Panc1 (cell line): ENCODE measurements at regions not wholly inside any gene's neighbourhood (a gene's known extent, or its start where the extent isn't known, plus 50 kb on each side); places are given as distances from the start of the nearest gene placed in this dataset.

Source experiments
- ATAC-seq: fragments of 200-7000 bp; cut with Tn5 transposase; 2 replicates; pipeline ENCODE4 v1.9.1; 2020; ENCODE audit warnings: mild to moderate bottlenecking, moderate library complexity
- BruUV-seq: library from RNA; stranded (reverse); fragments of 400-500 nt; replicated peaks from 2 replicates; lab custom pipeline; 2021; lab: Mats Ljungman, UMichigan
- CTCF ChIA-PET: fragments of 300-600 bp; sonication (Branson Sonifier 250); formaldehyde crosslinking; loops from one replicate; lab custom pipeline; 2022; ENCODE audit warnings: antibody characterized with exemption; lab: Charles Lee
- POLR2A ChIA-PET: fragments of 300-600 bp; sonication (Branson Sonifier 250); formaldehyde crosslinking; loops from one replicate; lab custom pipeline; 2022; ENCODE audit warnings: antibody characterized with exemption; lab: Charles Lee
- DNase-seq: peaks from one replicate; pipeline ENCODE4 v3.0.0-alpha.2; 2010; ENCODE audit warnings: low read depth, low spot score
- H3K27ac ChIP-seq: 2 replicates; pipeline ENCODE4 v1.5.1; 2011; ENCODE audit warnings: mild to moderate bottlenecking, low read length, inconsistent platforms
- H3K27me3 ChIP-seq: fragments of 200-500 bp; sonication (Bioruptor generic); 2 replicates; pipeline ENCODE4 v1.6.0; 2014; ENCODE audit warnings: low read length, inconsistent platforms; ENCODE audit not compliant: control insufficient read depth, insufficient read depth
- H3K36me3 ChIP-seq: fragments of 200-500 bp; sonication (Bioruptor generic); 2 replicates; pipeline ENCODE4 v1.5.1; 2014; ENCODE audit warnings: inconsistent platforms, mild to moderate bottlenecking, low read length, moderate library complexity; ENCODE audit not compliant: control insufficient read depth, insufficient read depth
- H3K4me1 ChIP-seq: 2 replicates; pipeline ENCODE4 v1.5.1; 2011; ENCODE audit warnings: inconsistent platforms, mild to moderate bottlenecking, low read length, moderate library complexity; ENCODE audit not compliant: control insufficient read depth, insufficient read depth
- H3K4me3 ChIP-seq, 2 experiments: 2 replicates each; pipeline ENCODE4 v1.5.1; 2011 to 2012; ENCODE audit warnings: low read depth in 2 of 2, low read length in 2 of 2, mild to moderate bottlenecking in 2 of 2, inconsistent platforms in 1 of 2, moderate library complexity in 1 of 2
- H3K9me3 ChIP-seq: fragments of 200-500 bp; sonication (Bioruptor generic); 2 replicates; pipeline ENCODE4 v1.5.1; 2014; ENCODE audit warnings: low read depth, mild to moderate bottlenecking, inconsistent platforms, low read length, moderate library complexity; ENCODE audit not compliant: control insufficient read depth, insufficient read depth
- CTCF ChIP-seq: fragments of 450-650 bp; IDR thresholded peaks from 2 replicates; pipeline ENCODE4 v1.5.1; 2017; ENCODE audit warnings: mild to moderate bottlenecking
- POLR2AphosphoS5 ChIP-seq: IDR thresholded peaks from 2 replicates; pipeline ENCODE4 v1.6.1; 2012; ENCODE audit warnings: mild to moderate bottlenecking, low read depth, low read length, moderate library complexity
- REST ChIP-seq, 2 experiments: IDR thresholded peaks; 2 replicates each; pipeline ENCODE4 v1.6.1; 2011 to 2012; ENCODE audit warnings: low read depth in 2 of 2, control low read depth in 1 of 2, low read length in 1 of 2, mild to moderate bottlenecking in 1 of 2, moderate library complexity in 1 of 2; ENCODE audit not compliant: insufficient read depth in 1 of 2
- SIN3A ChIP-seq: IDR thresholded peaks from 2 replicates; pipeline ENCODE4 v1.6.1; 2012; ENCODE audit warnings: low read depth, mild to moderate bottlenecking, low read length, moderate library complexity, borderline replicate concordance; ENCODE audit not compliant: insufficient read depth
- TCF7L2 ChIP-seq: IDR thresholded peaks from 2 replicates; pipeline ENCODE4 v1.6.1; 2011; ENCODE audit warnings: mild to moderate bottlenecking, low read depth, low read length, inconsistent platforms
- in situ Hi-C: cut with HindIII; loops from 2 replicates; pipeline ENCODE4 v1.10.0; 2016; ENCODE audit warnings: low sequenced_read_pairs, low pct_unique_long_range_greater_than_20kb
- intact Hi-C: fragments of 100-400 bp; cut with micrococcal nuclease; formaldehyde crosslinking; loops from one replicate; pipeline ENCODE4 v1.10.0; 2022; ENCODE audit not compliant: unreplicated experiment

GRCh38 chr12:85509857-85510256 is 229.8 kb downstream of the ALX1 start:
- Histone ChIP-seq H3K27me3 (no peaks in the 10 kb centered on the region), H3K4me3 (no peak overlapping the region), H3K27ac (no peak overlapping the region), H3K4me1 (no peaks in the 10 kb centered on the region), H3K9me3 (no peaks in the 10 kb centered on the region), H3K36me3 (no peaks in the 10 kb centered on the region)
- no peak for TF ChIP-seq CTCF
- TF ChIP-seq SIN3A = no peak
- TF ChIP-seq POLR2AphosphoS5 = no peak
- TF ChIP-seq REST (IDR thresholded peaks at IDR 0.05; ENCODE audit: insufficient read depth in 1 of 2, low read depth in 2 of 2, low read length in 1 of 2) = no peak
- no peak for TF ChIP-seq TCF7L2
- in situ Hi-C loops (no loop called here), intact Hi-C loops (no loop called here)
- ChIA-PET CTCF (no interaction called here), POLR2A (no interaction called here)
- no TSS peak for BruUV-seq
- DNase-seq (no peak), ATAC-seq (no peak)

GRCh38 chr12:85516039-85516438 is 236.0 kb downstream of the ALX1 start:
- ATAC-seq = no peak

More at GRCh38 chr12:85516039-85516438, 236.0 kb downstream of the ALX1 start:
- TF ChIP-seq CTCF = no peak
- no peak for TF ChIP-seq SIN3A
- TF ChIP-seq REST (IDR thresholded peaks at IDR 0.05; ENCODE audit: insufficient read depth in 1 of 2, low read depth in 2 of 2, low read length in 1 of 2) = no peak
- ChIA-PET POLR2A (no interaction called here), CTCF (no interaction called here)
- Histone ChIP-seq H3K36me3 (no peaks in the 10 kb centered on the region), H3K27ac (no peak overlapping the region), H3K9me3 (no peaks in the 10 kb centered on the region), H3K27me3 (no peaks in the 10 kb centered on the region), H3K4me3 (no peak overlapping the region), H3K4me1 (no peaks in the 10 kb centered on the region)
- no peak for DNase-seq
- intact Hi-C loops = no loop called here
- in situ Hi-C loops = no loop called here
- BruUV-seq = no TSS peak
